ENCODE measurements at regions not wholly inside any gene's neighbourhood (a gene's known extent, or its start where the extent isn't known, plus 50 kb on each side); places are given as distances from the start of the nearest gene placed in this dataset.
"Not testable (repeated sequence)": the region's sequence is repeated elsewhere in the genome, so short reads cannot be mapped to it uniquely, and the experiment has no call there.

DNA sequence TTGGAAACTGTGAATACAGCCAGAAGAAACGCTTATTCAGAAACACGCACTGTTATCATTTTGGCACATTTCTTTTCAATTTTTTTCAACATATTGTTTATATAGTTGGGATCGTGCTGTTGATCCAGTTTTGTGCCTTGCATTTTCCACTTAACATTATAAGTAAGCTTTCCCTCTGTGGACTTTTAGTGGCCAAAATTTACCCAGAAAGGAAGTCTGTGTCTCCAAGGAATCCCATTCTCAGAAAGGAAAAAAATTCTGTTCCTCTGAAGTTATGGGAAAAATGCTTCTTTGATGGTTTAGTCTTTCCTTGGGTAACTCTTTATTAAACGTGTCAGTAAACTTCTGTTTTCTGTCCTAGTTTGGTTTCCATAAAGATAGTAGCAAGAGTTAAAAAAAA lies 280.0 kb downstream of the REEP3 start:
- TF ChIP-seq, protein P1, sequence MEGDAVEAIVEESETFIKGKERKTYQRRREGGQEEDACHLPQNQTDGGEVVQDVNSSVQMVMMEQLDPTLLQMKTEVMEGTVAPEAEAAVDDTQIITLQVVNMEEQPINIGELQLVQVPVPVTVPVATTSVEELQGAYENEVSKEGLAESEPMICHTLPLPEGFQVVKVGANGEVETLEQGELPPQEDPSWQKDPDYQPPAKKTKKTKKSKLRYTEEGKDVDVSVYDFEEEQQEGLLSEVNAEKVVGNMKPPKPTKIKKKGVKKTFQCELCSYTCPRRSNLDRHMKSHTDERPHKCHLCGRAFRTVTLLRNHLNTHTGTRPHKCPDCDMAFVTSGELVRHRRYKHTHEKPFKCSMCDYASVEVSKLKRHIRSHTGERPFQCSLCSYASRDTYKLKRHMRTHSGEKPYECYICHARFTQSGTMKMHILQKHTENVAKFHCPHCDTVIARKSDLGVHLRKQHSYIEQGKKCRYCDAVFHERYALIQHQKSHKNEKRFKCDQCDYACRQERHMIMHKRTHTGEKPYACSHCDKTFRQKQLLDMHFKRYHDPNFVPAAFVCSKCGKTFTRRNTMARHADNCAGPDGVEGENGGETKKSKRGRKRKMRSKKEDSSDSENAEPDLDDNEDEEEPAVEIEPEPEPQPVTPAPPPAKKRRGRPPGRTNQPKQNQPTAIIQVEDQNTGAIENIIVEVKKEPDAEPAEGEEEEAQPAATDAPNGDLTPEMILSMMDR (IDR thresholded peaks at IDR 0.05; ENCODE audit: extremely low read depth, missing control alignments) = no peak
- DNase-seq (ENCODE audit: low spot score) = no peak

DNA sequence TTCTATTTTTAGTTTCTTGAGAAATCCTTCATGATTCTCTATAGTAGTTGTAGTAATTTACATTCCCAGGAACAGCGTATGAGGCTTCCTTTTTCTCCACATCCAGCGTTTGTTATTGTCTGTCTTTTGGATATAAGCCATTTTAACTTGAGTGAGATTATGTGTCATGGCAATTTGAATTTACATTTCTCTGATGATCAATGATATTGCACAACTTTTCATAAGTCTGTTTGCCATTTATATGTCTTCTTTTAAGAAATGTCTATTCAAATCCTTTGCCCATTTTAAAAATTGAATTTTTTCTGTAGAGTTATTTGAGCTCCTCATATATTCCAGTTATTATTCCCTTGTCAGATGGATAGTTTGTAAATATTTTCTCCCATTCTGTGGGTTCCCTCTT lies 285.1 kb downstream of the REEP3 start:
- DNase-seq (ENCODE audit: low spot score) = no peak
- TF ChIP-seq, protein P1 (IDR thresholded peaks at IDR 0.05; ENCODE audit: extremely low read depth, missing control alignments) = no peak

DNA sequence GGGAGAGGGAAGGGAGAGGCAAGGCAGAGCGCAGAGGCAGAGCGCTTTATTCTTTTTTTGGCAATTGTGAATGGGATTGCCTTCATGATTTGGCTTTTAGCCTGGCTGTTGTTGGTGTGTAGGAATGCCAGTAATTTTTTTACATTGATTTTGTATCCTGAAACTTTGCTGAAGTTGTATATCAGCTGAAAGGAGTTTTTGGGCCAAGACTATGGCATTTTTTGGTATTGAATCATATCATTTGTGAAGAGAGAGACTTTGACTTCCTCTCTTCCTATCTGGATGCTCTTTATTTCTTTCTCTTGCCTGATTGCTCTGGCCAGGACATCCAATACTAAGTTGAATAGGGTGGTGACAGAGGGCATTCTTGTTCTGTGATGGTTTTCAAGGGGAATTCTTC lies 291.3 kb downstream of the REEP3 start:
- DNase-seq (ENCODE audit: low spot score) = no peak
- TF ChIP-seq, protein P1 (IDR thresholded peaks at IDR 0.05; ENCODE audit: extremely low read depth, missing control alignments) = no peak

DNA sequence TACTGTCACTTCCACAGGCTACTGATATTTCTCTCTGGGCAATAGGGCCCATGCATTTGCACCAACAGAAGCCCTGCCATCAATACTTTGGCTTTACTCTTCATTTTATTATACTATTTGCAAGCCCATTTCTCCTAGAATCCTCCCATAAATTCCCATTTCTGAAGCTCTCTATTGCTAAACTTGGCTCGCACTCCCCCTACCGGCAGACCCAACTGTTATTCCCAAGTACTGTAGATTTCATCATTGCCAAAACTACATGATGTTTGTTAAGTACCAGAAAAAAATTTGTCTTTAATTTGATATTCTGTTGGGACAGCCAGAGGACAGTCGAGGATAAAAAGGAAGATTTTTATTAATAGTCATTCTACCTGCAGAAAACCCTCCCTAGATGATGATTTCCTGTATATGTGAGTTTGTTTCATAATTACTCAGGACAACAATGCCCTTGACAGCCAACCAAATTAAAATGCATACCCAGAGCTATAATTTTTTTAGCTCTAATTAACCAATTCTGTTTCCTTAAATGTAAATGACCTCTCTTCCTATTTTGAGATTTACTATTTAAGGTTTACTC lies 298.6 kb downstream of the REEP3 start:
- peak; percentile 18 for DNase-seq (ENCODE audit: low spot score)

DNA sequence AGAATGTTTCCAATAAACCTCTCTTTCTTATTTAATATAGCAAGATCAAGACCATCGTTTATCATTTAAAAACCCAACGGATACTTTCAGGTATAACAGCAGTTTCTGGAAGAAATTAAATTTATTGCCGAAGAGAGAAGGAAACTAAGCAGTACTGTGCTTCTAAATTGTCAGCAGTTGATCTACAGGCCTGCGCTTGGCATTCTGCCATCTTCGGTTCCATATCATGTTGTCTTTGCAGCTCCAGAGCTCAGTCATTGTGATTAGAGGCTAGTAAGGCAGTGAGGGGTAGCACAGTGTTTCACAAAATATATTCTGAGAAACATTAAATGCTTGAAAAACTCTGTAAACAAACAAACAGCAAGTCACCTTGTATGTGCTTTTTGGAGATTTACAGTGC lies 301.3 kb downstream of the REEP3 start:
- no peak for DNase-seq (ENCODE audit: low spot score)
- TF ChIP-seq, protein P1 (IDR thresholded peaks at IDR 0.05; ENCODE audit: extremely low read depth, missing control alignments) = no peak

More for the DNA sequence above, 298.6 kb downstream of the REEP3 start:
- TF ChIP-seq, protein P1 (IDR thresholded peaks at IDR 0.05; ENCODE audit: extremely low read depth, missing control alignments) = peak; percentile 22

DNA sequence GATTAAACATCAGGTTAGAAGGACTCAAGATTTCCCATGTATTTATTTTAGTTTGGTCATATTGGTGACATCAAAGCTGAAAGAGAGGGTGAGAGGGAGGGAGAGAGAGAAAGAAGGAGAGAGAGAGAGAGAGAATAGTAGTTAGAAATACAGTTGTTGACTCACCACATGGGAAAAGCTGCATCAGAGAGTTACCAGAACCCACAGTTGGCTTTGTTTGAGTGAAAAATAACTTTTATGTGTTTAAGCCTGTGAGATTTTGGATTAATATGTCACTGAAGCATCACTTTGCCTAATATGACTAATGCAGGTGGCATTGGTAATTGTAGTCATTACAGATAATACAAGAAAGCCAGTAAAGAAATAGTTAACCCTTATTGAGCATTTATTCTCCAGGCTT lies 303.9 kb downstream of the REEP3 start:
- TF ChIP-seq, protein P1 (IDR thresholded peaks at IDR 0.05; ENCODE audit: extremely low read depth, missing control alignments) = no peak
- DNase-seq (ENCODE audit: low spot score) = no peak

DNA sequence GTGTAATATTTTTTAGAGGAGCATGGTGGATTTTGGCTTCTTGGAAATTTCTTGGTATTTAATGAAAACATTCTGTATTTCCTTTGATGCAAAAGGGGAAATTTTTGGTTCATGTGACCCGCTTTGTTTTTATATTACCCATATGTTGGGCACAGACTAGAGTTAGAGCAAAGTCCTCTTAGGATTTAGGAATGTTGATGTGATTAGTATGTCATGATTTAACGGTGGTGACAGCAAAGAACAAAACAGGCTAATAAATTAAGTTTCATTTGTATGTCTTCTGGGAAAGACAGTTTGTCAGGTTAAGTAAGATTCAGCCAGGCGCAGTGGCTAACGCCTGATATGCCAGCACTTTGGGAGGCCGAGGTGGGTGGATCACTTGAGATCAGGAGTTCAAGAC lies 304.6 kb downstream of the REEP3 start:
- TF ChIP-seq, protein P1 (IDR thresholded peaks at IDR 0.05; ENCODE audit: extremely low read depth, missing control alignments) = no peak
- no peak for DNase-seq (ENCODE audit: low spot score)

DNA sequence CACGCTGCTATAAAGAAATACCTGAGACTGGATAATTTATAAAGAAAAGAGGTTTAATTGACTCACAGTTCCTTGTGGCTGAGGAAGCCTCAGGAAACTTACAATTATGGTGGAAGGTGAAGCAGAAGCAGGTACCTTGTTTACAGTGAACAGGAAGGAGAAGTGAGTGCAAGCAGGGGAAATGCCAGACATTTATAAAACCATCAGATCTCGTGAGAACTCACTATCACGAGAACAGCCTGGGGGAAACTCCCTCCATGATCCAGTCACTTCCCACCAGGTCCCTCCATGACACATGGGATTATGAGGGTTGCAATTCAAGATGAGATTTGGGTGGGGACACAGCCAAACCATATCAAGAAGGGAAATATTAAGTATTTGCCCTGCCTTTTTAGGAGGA lies 305.8 kb downstream of the REEP3 start:
- DNase-seq (ENCODE audit: low spot score) = not testable (repeated sequence)

Measured in GM20000 (cell line).